ENCODE measurements at regions not wholly inside any gene's neighbourhood (a gene's known extent, or its start where the extent isn't known, plus 50 kb on each side); places are given as distances from the start of the nearest gene placed in this dataset.

DNA sequence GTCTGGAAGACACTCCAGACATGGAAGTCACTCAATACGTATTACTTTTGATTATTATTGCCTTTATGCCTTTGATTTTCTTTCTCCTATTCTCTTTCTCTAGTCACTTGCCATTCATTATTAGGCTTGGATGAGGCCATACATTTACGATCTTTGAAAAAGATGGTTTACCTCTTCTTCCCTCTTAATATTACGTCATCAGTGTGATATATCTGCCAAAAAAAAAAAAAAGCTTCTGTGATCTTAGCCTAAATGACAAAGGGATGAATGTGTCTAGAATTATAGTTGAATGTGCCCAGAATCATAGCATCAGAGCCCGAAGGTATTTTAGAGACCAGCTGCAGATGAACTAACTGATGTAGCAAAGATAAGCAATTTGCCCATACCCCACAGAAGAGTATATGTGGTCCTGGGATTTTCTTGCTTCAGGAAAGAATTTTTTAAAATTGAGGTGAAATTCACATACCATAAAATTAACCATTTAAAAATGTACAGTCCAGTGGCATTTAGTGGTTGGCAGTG is 73.9 kb downstream of the HHEX start:
- TF ChIP-seq, protein P1, sequence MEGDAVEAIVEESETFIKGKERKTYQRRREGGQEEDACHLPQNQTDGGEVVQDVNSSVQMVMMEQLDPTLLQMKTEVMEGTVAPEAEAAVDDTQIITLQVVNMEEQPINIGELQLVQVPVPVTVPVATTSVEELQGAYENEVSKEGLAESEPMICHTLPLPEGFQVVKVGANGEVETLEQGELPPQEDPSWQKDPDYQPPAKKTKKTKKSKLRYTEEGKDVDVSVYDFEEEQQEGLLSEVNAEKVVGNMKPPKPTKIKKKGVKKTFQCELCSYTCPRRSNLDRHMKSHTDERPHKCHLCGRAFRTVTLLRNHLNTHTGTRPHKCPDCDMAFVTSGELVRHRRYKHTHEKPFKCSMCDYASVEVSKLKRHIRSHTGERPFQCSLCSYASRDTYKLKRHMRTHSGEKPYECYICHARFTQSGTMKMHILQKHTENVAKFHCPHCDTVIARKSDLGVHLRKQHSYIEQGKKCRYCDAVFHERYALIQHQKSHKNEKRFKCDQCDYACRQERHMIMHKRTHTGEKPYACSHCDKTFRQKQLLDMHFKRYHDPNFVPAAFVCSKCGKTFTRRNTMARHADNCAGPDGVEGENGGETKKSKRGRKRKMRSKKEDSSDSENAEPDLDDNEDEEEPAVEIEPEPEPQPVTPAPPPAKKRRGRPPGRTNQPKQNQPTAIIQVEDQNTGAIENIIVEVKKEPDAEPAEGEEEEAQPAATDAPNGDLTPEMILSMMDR (IDR thresholded peaks at IDR 0.05), result no peak
- no peak for TF ChIP-seq POLR2AphosphoS5 (IDR thresholded peaks at IDR 0.05; ENCODE audit: low read depth, low read length)
- TF ChIP-seq, protein P2, sequence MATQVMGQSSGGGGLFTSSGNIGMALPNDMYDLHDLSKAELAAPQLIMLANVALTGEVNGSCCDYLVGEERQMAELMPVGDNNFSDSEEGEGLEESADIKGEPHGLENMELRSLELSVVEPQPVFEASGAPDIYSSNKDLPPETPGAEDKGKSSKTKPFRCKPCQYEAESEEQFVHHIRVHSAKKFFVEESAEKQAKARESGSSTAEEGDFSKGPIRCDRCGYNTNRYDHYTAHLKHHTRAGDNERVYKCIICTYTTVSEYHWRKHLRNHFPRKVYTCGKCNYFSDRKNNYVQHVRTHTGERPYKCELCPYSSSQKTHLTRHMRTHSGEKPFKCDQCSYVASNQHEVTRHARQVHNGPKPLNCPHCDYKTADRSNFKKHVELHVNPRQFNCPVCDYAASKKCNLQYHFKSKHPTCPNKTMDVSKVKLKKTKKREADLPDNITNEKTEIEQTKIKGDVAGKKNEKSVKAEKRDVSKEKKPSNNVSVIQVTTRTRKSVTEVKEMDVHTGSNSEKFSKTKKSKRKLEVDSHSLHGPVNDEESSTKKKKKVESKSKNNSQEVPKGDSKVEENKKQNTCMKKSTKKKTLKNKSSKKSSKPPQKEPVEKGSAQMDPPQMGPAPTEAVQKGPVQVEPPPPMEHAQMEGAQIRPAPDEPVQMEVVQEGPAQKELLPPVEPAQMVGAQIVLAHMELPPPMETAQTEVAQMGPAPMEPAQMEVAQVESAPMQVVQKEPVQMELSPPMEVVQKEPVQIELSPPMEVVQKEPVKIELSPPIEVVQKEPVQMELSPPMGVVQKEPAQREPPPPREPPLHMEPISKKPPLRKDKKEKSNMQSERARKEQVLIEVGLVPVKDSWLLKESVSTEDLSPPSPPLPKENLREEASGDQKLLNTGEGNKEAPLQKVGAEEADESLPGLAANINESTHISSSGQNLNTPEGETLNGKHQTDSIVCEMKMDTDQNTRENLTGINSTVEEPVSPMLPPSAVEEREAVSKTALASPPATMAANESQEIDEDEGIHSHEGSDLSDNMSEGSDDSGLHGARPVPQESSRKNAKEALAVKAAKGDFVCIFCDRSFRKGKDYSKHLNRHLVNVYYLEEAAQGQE (IDR thresholded peaks at IDR 0.05; ENCODE audit: insufficient read depth in 1 of 2, low read depth in 2 of 2, low read length in 1 of 2), result no peak
- no peak for TF ChIP-seq SIN3A (IDR thresholded peaks at IDR 0.05; ENCODE audit: borderline replicate concordance, insufficient read depth, low read depth, low read length)
